Breast epithelium (tissue), 4 donors: ENCODE measurements at regions not wholly inside any gene's neighbourhood (a gene's known extent, or its start where the extent isn't known, plus 50 kb on each side); places are given as distances from the start of the nearest gene placed in this dataset.

Experiments
- DNase-seq, 2 donors: peaks; one replicate each; pipeline ENCODE4 v3.0.0-alpha.2; 2019; ENCODE audit warnings: low spot score in 2 of 2
- H3K27ac ChIP-seq, 2 donors: fragments of 200-600 bp; sonication (generic) in 1 of 2; one replicate each; pipeline ENCODE4 v1.5.1; 2016 to 2019; ENCODE audit warnings: mild to moderate bottlenecking in 1 of 2
- H3K27me3 ChIP-seq, 2 donors: fragments of 200-600 bp; sonication (generic) in 1 of 2; one replicate each; pipeline versions ENCODE4 v1.5.1 to v1.6.0; 2017 to 2019; ENCODE audit warnings: control low read depth in 1 of 2, mild to moderate bottlenecking in 1 of 2
- H3K36me3 ChIP-seq: fragments of 200-600 bp; one replicate; pipeline ENCODE4 v1.5.1; 2019
- H3K4me1 ChIP-seq, 2 donors: fragments of 200-600 bp; sonication (generic); one replicate each; pipeline ENCODE4 v1.5.1; 2016 to 2019; ENCODE audit warnings: control low read depth in 1 of 2
- H3K4me3 ChIP-seq, 3 donors: fragments of 200-600 bp; sonication (generic); 1 replicate in 2 of 3; 2 replicates in 1 of 3; pipeline ENCODE4 v1.5.1; 2016 to 2019; ENCODE audit warnings: mild to moderate bottlenecking in 3 of 3, moderate library complexity in 2 of 3
- H3K9me3 ChIP-seq, 2 donors: fragments of 200-600 bp; sonication (generic) in 1 of 2; one replicate each; pipeline ENCODE4 v1.5.1; 2016 to 2019; ENCODE audit warnings: control low read depth in 1 of 2
- CTCF ChIP-seq, 3 donors: fragments of 450-650 bp; IDR thresholded peaks; one replicate each; pipeline ENCODE4 v1.5.1; 2016 to 2017; ENCODE audit warnings: antibody characterized with exemption in 3 of 3, mild to moderate bottlenecking in 3 of 3, moderate library complexity in 3 of 3
- POLR2A ChIP-seq: fragments of 450-650 bp; IDR thresholded peaks from one replicate; pipeline ENCODE4 v1.6.1; 2016; ENCODE audit warnings: antibody characterized with exemption, mild to moderate bottlenecking, moderate library complexity
- POLR2AphosphoS5 ChIP-seq, 3 donors: sonication (generic); formaldehyde crosslinking; IDR thresholded peaks; one replicate each; pipeline ENCODE4 v1.6.1; 2017; ENCODE audit warnings: antibody characterized with exemption in 3 of 3
- intact Hi-C: fragments of 100-400 bp; cut with DNase I; formaldehyde crosslinking; loops from one replicate; pipeline ENCODE4 v1.15.1; 2023; ENCODE audit warnings: low total_unique reads

DNA sequence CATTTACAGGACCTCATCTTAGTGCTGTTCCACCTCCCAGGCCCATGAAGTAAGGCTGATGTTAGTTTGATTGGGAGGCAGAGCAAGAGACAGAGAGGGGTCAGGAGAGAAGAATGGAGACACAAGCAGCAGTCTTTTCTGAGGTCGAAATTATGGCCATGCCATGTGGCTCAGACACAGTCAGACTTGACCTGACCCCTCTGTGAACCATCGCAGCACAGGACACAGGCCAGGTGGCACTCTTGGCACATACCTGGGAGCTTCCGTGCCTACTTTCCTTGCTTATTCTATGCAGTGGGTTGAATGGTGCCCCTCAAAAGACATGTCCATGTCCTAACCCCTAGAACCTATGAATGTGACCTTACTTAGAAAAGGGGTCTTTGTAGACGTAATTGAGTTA is 254.9 kb downstream of the MAFB start:
- H3K27ac ChIP-seq: no peak overlapping the region
- no peaks in the 10 kb centered on the region for H3K36me3 ChIP-seq
- H3K27me3 ChIP-seq: no peaks in the 10 kb centered on the region
- H3K4me3 ChIP-seq: no peak overlapping the region
- DNase-seq: no peak
- TF ChIP-seq POLR2AphosphoS5 (IDR thresholded peaks at IDR 0.05): no peak
- no peak for TF ChIP-seq CTCF (IDR thresholded peaks at IDR 0.05)
- no peak for TF ChIP-seq POLR2A
- H3K9me3 ChIP-seq: no peaks in the 10 kb centered on the region
- intact Hi-C loops: no loop called here
- H3K4me1 ChIP-seq: no peaks in the 10 kb centered on the region

- H3K27me3 ChIP-seq: no peaks in the 10 kb centered on the region
- no peak for TF ChIP-seq POLR2A
- TF ChIP-seq POLR2AphosphoS5 (IDR thresholded peaks at IDR 0.05): no peak
- no peak for TF ChIP-seq CTCF (IDR thresholded peaks at IDR 0.05)
- no peaks in the 10 kb centered on the region for H3K9me3 ChIP-seq
- no peaks in the 10 kb centered on the region for H3K4me1 ChIP-seq
- no peak for DNase-seq
- H3K4me3 ChIP-seq: no peak overlapping the region
- intact Hi-C loops: no loop called here
- H3K36me3 ChIP-seq: no peaks in the 10 kb centered on the region
- H3K27ac ChIP-seq: no peak overlapping the region
Measured at GRCh38 chr20:40433341-40433861, 255.6 kb downstream of the MAFB start.

DNA sequence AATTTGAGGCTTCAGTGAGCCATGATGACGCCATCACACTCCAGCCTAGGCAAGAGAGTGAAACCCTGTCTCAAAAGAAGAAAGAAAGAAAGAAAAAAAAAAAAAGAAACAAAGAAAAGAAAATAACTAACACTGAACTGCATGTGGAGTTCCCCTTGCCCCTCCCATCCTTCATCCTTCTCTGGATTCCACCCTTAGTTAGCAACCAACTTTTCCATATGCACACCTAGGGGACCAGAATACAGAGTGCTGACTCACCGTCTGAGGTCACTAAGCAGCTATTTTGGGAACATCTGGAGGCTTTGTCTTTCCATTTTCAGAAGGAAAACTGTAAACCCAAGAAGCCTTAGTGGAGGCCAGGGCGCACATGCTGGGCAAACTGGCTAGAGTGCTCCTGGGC is 257.4 kb downstream of the MAFB start:
- intact Hi-C loops: no loop called here
- TF ChIP-seq CTCF (IDR thresholded peaks at IDR 0.05): no peak
- TF ChIP-seq POLR2A: no peak
- TF ChIP-seq POLR2AphosphoS5 (IDR thresholded peaks at IDR 0.05): no peak
- Histone ChIP-seq H3K9me3 (no peaks in the 10 kb centered on the region), H3K36me3 (no peaks in the 10 kb centered on the region), H3K4me3 (no peak overlapping the region), H3K27ac (no peak overlapping the region), H3K27me3 (no peaks in the 10 kb centered on the region), H3K4me1 (no peaks in the 10 kb centered on the region)
- no peak for DNase-seq

GRCh38 chr20:40431112-40431511 is 257.9 kb downstream of the MAFB start:
- TF ChIP-seq CTCF (IDR thresholded peaks at IDR 0.05) (no peak), POLR2A (no peak), POLR2AphosphoS5 (IDR thresholded peaks at IDR 0.05) (no peak)
- intact Hi-C loops: no loop called here
- H3K4me1 ChIP-seq: no peaks in the 10 kb centered on the region
- H3K36me3 ChIP-seq: no peaks in the 10 kb centered on the region
- H3K4me3 ChIP-seq: no peak overlapping the region
- H3K27ac ChIP-seq: no peak overlapping the region
- no peaks in the 10 kb centered on the region for H3K9me3 ChIP-seq
- no peak for DNase-seq
- H3K27me3 ChIP-seq: no peaks in the 10 kb centered on the region

DNA sequence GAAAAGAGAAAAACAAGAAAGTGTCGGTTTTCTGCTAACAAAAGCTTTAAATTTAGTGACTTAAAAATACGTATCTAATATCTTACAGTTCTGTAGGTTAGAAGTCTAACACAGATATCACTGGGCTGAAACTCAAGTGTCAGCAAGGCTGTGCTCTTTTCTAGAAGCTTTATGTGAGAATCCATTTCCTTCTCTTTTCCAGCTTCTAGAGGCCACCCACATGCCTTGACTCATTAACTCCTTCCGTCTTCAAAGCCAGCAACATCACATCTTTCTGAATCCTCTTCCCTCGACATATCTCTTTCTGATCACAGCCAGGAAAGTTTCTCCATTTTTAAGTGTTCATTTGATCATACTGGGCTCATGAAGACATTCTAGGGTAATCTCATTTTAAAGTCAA is 262.0 kb downstream of the MAFB start:
- Histone ChIP-seq H3K27ac (no peak overlapping the region), H3K4me1 (no peaks in the 10 kb centered on the region), H3K27me3 (no peaks in the 10 kb centered on the region), H3K4me3 (no peak overlapping the region), H3K9me3 (no peaks in the 10 kb centered on the region), H3K36me3 (no peaks in the 10 kb centered on the region)
- TF ChIP-seq CTCF (IDR thresholded peaks at IDR 0.05) (no peak), POLR2A (no peak), POLR2AphosphoS5 (IDR thresholded peaks at IDR 0.05) (no peak)
- no peak for DNase-seq
- intact Hi-C loops: no loop called here
